ENCODE measurements at regions not wholly inside any gene's neighbourhood (a gene's known extent, or its start where the extent isn't known, plus 50 kb on each side); places are given as distances from the start of the nearest gene placed in this dataset.

- DNase-seq: peak; percentile 40
Observed at GRCh38 chr2:156087875-156088274, 244.6 kb downstream of the NR4A2 start.

- peak; percentile 67 for DNase-seq
Observed at GRCh38 chr2:156083763-156084493, 248.6 kb downstream of the NR4A2 start.

GRCh38 chr2:156079845-156080244 is 252.7 kb downstream of the NR4A2 start:
- no peak for DNase-seq

- DNase-seq: peak; percentile 46
Observed at GRCh38 chr2:156077041-156077742, 255.3 kb downstream of the NR4A2 start.

- no peak for DNase-seq
Observed at GRCh38 chr2:156065912-156066311, 266.6 kb downstream of the NR4A2 start.

GRCh38 chr2:156064540-156064939 is 268.0 kb downstream of the NR4A2 start:
- no peak for DNase-seq

- DNase-seq: no peak
Observed at GRCh38 chr2:156057647-156058046, 274.9 kb downstream of the NR4A2 start.

GRCh38 chr2:156054983-156055382 is 277.5 kb downstream of the NR4A2 start:
- no peak for DNase-seq

GRCh38 chr2:156046900-156047299 is 285.6 kb downstream of the NR4A2 start:
- DNase-seq: peak; percentile 26

GRCh38 chr2:156042895-156043294 is 289.6 kb downstream of the NR4A2 start:
- no peak for DNase-seq

GRCh38 chr2:156038021-156038420 is 294.5 kb downstream of the NR4A2 start:
- no peak for DNase-seq

GRCh38 chr2:156037482-156037881 is 295.0 kb downstream of the NR4A2 start:
- no peak for DNase-seq

GRCh38 chr2:156031121-156031520 is 301.4 kb downstream of the NR4A2 start:
- DNase-seq: peak; percentile 32

- no peak for DNase-seq
Observed at GRCh38 chr2:156023229-156023869, 309.2 kb downstream of the NR4A2 start.

GRCh38 chr2:156021146-156022040 is 311.1 kb downstream of the NR4A2 start:
- peak; percentile 80 for DNase-seq

- DNase-seq: no peak
Observed at GRCh38 chr2:156019341-156019740, 313.2 kb downstream of the NR4A2 start.

GRCh38 chr2:156017341-156017885 is 315.1 kb downstream of the NR4A2 start:
- DNase-seq: no peak

GRCh38 chr2:156009293-156009692 is 323.2 kb downstream of the NR4A2 start:
- DNase-seq: no peak

GRCh38 chr2:156006721-156007618 is 325.6 kb downstream of the NR4A2 start:
- DNase-seq: no peak

- DNase-seq: peak; percentile 20
Observed at GRCh38 chr2:156005999-156006712, 326.4 kb downstream of the NR4A2 start.

- no peak for DNase-seq
Observed at GRCh38 chr2:156005531-156005930, 327.0 kb downstream of the NR4A2 start.

Data from NCI-H226 (cell line).